ENCODE measurements at regions not wholly inside any gene's neighbourhood (a gene's known extent, or its start where the extent isn't known, plus 50 kb on each side); places are given as distances from the start of the nearest gene placed in this dataset.

DNA sequence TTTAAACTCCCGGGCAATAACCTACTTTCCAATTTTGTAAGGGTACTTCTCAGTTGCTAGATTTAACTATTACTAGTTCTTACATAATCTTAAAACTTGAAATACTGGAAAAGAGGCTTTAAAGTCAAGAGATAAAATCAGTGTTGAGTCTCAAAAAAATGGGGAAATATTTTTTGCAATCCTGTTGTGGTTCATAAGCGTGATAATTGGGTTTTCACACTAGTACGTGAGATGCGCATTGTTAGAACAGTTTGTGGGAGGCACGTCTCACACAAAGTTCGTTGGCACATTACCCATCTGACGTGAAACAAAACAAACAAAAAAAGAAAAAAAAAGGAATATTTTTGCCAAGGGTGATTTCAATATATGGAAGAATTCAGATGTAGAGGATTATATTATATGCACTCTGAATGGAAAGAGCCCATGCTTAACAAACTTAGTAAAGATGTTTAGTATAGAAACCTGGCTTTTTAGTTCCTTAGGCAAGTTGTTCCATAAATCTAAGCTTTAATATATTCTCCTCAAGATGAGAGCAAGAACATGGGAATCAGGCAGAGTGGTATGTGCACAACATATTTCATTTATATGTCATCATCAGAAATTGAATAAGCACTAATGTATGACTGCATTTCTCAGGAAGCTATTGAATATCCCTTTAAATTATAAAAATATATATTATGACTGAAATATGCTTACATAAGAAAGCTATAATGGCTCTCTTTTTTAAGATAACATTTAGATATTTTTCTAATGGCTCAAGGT is 73.9 kb upstream of the TNFSF4 start:
- Histone ChIP-seq H3K9me3 (ENCODE audit: control insufficient read depth in 2 of 3, low read length in 3 of 3) (no peaks in the 10 kb centered on the region), H3K4me1 (ENCODE audit: control insufficient read depth in 2 of 2, insufficient read depth in 2 of 2, low read length in 2 of 2) (no peaks in the 10 kb centered on the region), H3K36me3 (ENCODE audit: control insufficient read depth in 2 of 3, insufficient read depth in 3 of 3, low read length in 3 of 3) (no peaks in the 10 kb centered on the region), H3K4me3 (ENCODE audit: low read length) (no peak overlapping the region), H3K27me3 (ENCODE audit: control insufficient read depth in 2 of 2, insufficient read depth in 2 of 2, low read length in 2 of 2) (no peaks in the 10 kb centered on the region), H3K27ac (ENCODE audit: low read depth, low read length) (no peak overlapping the region)
- Mint-ChIP-seq H3K27ac (no peak overlapping the region), H3K27me3 (peaks cover 0 to 22% (median 0%) of the 10 kb centered on the region in 5 donors), H3K4me1 (no peaks in the 10 kb centered on the region), H3K9me3 (peaks cover 0 to 3% (median 0%) of the 10 kb centered on the region in 11 donors), H3K4me3 (no peak overlapping the region), H3K36me3 (peaks cover 0 to 9% (median 4%) of the 10 kb centered on the region in 5 donors)
- ChIA-PET CTCF (interaction anchor here (0.8 kb wide), 1 partner anchor 38 kb away, joined by 3 read pairs; no protein-coding TSS in a partner anchor), POLR2A (no interaction called here)
- intact Hi-C loops (cut with micrococcal nuclease) = no loop called here
- DNase-seq (no peak), ATAC-seq (no peak)

GRCh38 chr1:173285048-173285447 is 77.9 kb upstream of the TNFSF4 start:
- H3K27me3 ChIP-seq (ENCODE audit: control insufficient read depth in 2 of 2, insufficient read depth in 2 of 2, low read length in 2 of 2) = no peaks in the 10 kb centered on the region
- ChIA-PET CTCF (no interaction called here), POLR2A (no interaction called here)
- DNase-seq (no peak), ATAC-seq (no peak)
- Mint-ChIP-seq H3K36me3 (peaks cover 0 to 12% (median 0%) of the 10 kb centered on the region in 5 donors), H3K27me3 (peaks cover 0 to 13% (median 0%) of the 10 kb centered on the region in 5 donors), H3K4me1 (no peaks in the 10 kb centered on the region), H3K27ac (no peak overlapping the region), H3K4me3 (no peak overlapping the region), H3K9me3 (peaks cover 0 to 2% (median 0%) of the 10 kb centered on the region in 11 donors)
- H3K36me3 ChIP-seq (ENCODE audit: control insufficient read depth in 2 of 3, insufficient read depth in 3 of 3, low read length in 3 of 3) = no peaks in the 10 kb centered on the region
- intact Hi-C loops (cut with micrococcal nuclease) = no loop called here
- H3K4me1 ChIP-seq (ENCODE audit: control insufficient read depth in 2 of 2, insufficient read depth in 2 of 2, low read length in 2 of 2) = no peaks in the 10 kb centered on the region
- no peak overlapping the region for H3K27ac ChIP-seq (ENCODE audit: low read depth, low read length)
- no peak overlapping the region for H3K4me3 ChIP-seq (ENCODE audit: low read length)
- H3K9me3 ChIP-seq (ENCODE audit: control insufficient read depth in 2 of 3, low read length in 3 of 3) = no peaks in the 10 kb centered on the region

DNA sequence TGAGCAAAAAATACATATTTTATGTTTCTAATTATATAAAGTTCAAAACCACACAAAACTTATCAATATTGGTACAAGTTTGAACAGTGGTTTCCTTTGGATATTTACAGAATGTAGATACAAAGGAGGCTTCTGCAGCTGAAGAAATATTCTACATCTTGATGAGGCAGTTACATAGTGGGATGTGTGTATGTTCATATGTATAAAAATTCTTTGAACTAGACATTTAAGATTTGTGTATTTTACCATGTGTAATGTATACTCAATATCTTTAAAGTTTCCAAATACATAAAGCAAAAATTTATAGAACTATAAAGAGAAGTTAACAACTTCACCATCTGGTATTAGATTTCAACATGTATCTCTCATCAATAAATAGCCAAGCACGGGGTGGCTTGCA is 80.7 kb upstream of the TNFSF4 start:
- Histone ChIP-seq H3K27ac (ENCODE audit: low read depth, low read length) (no peak overlapping the region), H3K36me3 (ENCODE audit: control insufficient read depth in 2 of 3, insufficient read depth in 3 of 3, low read length in 3 of 3) (no peaks in the 10 kb centered on the region), H3K27me3 (ENCODE audit: control insufficient read depth in 2 of 2, insufficient read depth in 2 of 2, low read length in 2 of 2) (no peaks in the 10 kb centered on the region), H3K9me3 (ENCODE audit: control insufficient read depth in 2 of 3, low read length in 3 of 3) (no peaks in the 10 kb centered on the region), H3K4me1 (ENCODE audit: control insufficient read depth in 2 of 2, insufficient read depth in 2 of 2, low read length in 2 of 2) (no peaks in the 10 kb centered on the region), H3K4me3 (ENCODE audit: low read length) (no peak overlapping the region)
- intact Hi-C loops (cut with micrococcal nuclease) = no loop called here
- peaks cover 0 to 12% (median 2%) of the 10 kb centered on the region in 11 donors for H3K9me3 Mint-ChIP-seq
- no peak overlapping the region for H3K27ac Mint-ChIP-seq
- H3K36me3 Mint-ChIP-seq = peaks cover 0 to 18% (median 11%) of the 10 kb centered on the region in 5 donors
- H3K27me3 Mint-ChIP-seq = peaks cover 0 to 27% (median 0%) of the 10 kb centered on the region in 5 donors
- DNase-seq = no peak
- ChIA-PET POLR2A (no interaction called here), CTCF (no interaction called here)
- no peak for ATAC-seq
- peaks cover 0 to 18% (median 0%) of the 10 kb centered on the region in 7 donors for H3K4me1 Mint-ChIP-seq
- no peak overlapping the region for H3K4me3 Mint-ChIP-seq

- ATAC-seq = no peak
- Mint-ChIP-seq H3K9me3 (peaks cover 0 to 14% (median 3%) of the 10 kb centered on the region in 11 donors), H3K4me1 (peaks cover 14 to 27% (median 17%) of the 10 kb centered on the region in 7 donors), H3K36me3 (peaks cover 1 to 14% (median 13%) of the 10 kb centered on the region in 5 donors), H3K27me3 (peaks cover 0 to 30% (median 0%) of the 10 kb centered on the region in 5 donors), H3K27ac (no peak overlapping the region), H3K4me3 (no peak overlapping the region)
- ChIA-PET CTCF (no interaction called here), POLR2A (interaction anchor here (0.6 kb wide), 1 partner anchor 303 kb away, joined by 3 read pairs; no protein-coding TSS in a partner anchor)
- Histone ChIP-seq H3K4me1 (ENCODE audit: control insufficient read depth in 2 of 2, insufficient read depth in 2 of 2, low read length in 2 of 2) (peaks cover 0 to 6% of the 10 kb centered on the region in 2 donors), H3K36me3 (ENCODE audit: control insufficient read depth in 2 of 3, insufficient read depth in 3 of 3, low read length in 3 of 3) (no peaks in the 10 kb centered on the region), H3K4me3 (ENCODE audit: low read length) (no peak overlapping the region), H3K9me3 (ENCODE audit: control insufficient read depth in 2 of 3, low read length in 3 of 3) (no peaks in the 10 kb centered on the region), H3K27me3 (ENCODE audit: control insufficient read depth in 2 of 2, insufficient read depth in 2 of 2, low read length in 2 of 2) (no peaks in the 10 kb centered on the region), H3K27ac (ENCODE audit: low read depth, low read length) (no peak overlapping the region)
- intact Hi-C loops (cut with micrococcal nuclease) = no loop called here
- no peak for DNase-seq
These were observed 86.6 kb upstream of the TNFSF4 start for GRCh38 chr1:173293756-173294155.

- no peaks in the 10 kb centered on the region for H3K9me3 ChIP-seq (ENCODE audit: control insufficient read depth in 2 of 3, low read length in 3 of 3)
- ChIA-PET CTCF (no interaction called here), POLR2A (no interaction called here)
- H3K4me1 Mint-ChIP-seq = peaks cover 14 to 34% (median 26%) of the 10 kb centered on the region in 7 donors
- no peak for ATAC-seq
- H3K36me3 Mint-ChIP-seq = peaks cover 1 to 14% (median 11%) of the 10 kb centered on the region in 5 donors
- no peak overlapping the region for H3K4me3 Mint-ChIP-seq
- peaks cover 0 to 6% of the 10 kb centered on the region in 2 donors for H3K4me1 ChIP-seq (ENCODE audit: control insufficient read depth in 2 of 2, insufficient read depth in 2 of 2, low read length in 2 of 2)
- H3K4me3 ChIP-seq (ENCODE audit: low read length) = no peak overlapping the region
- no peak for DNase-seq
- intact Hi-C loops (cut with micrococcal nuclease) = no loop called here
- no peaks in the 10 kb centered on the region for H3K36me3 ChIP-seq (ENCODE audit: control insufficient read depth in 2 of 3, insufficient read depth in 3 of 3, low read length in 3 of 3)
- no peak overlapping the region for H3K27ac Mint-ChIP-seq
- peaks cover 0 to 30% (median 0%) of the 10 kb centered on the region in 5 donors for H3K27me3 Mint-ChIP-seq
- H3K27me3 ChIP-seq (ENCODE audit: control insufficient read depth in 2 of 2, insufficient read depth in 2 of 2, low read length in 2 of 2) = no peaks in the 10 kb centered on the region
- H3K9me3 Mint-ChIP-seq = peaks cover 0 to 14% (median 1%) of the 10 kb centered on the region in 11 donors
- no peak overlapping the region for H3K27ac ChIP-seq (ENCODE audit: low read depth, low read length)
These were observed 87.7 kb upstream of the TNFSF4 start for GRCh38 chr1:173294843-173295242.

GRCh38 chr1:173295391-173295790 is 88.3 kb upstream of the TNFSF4 start:
- CTCF ChIA-PET = no interaction called here

More at GRCh38 chr1:173295391-173295790, 88.3 kb upstream of the TNFSF4 start:
- Histone ChIP-seq H3K36me3 (ENCODE audit: control insufficient read depth in 2 of 3, insufficient read depth in 3 of 3, low read length in 3 of 3) (no peaks in the 10 kb centered on the region), H3K4me1 (ENCODE audit: control insufficient read depth in 2 of 2, insufficient read depth in 2 of 2, low read length in 2 of 2) (peaks cover 0 to 6% of the 10 kb centered on the region in 2 donors), H3K27me3 (ENCODE audit: control insufficient read depth in 2 of 2, insufficient read depth in 2 of 2, low read length in 2 of 2) (no peaks in the 10 kb centered on the region), H3K9me3 (ENCODE audit: control insufficient read depth in 2 of 3, low read length in 3 of 3) (no peaks in the 10 kb centered on the region), H3K27ac (ENCODE audit: low read depth, low read length) (no peak overlapping the region), H3K4me3 (ENCODE audit: low read length) (no peak overlapping the region)
- intact Hi-C loops (cut with micrococcal nuclease) = no loop called here
- H3K27me3 Mint-ChIP-seq = peaks cover 0 to 30% (median 0%) of the 10 kb centered on the region in 5 donors
- POLR2A ChIA-PET = no interaction called here
- no peak overlapping the region for H3K4me3 Mint-ChIP-seq
- DNase-seq = no peak
- peaks cover 1 to 14% (median 11%) of the 10 kb centered on the region in 5 donors for H3K36me3 Mint-ChIP-seq
- peaks cover 0 to 14% (median 1%) of the 10 kb centered on the region in 11 donors for H3K9me3 Mint-ChIP-seq
- peaks cover 14 to 34% (median 26%) of the 10 kb centered on the region in 7 donors for H3K4me1 Mint-ChIP-seq
- no peak overlapping the region for H3K27ac Mint-ChIP-seq
- ATAC-seq = no peak
